ENCODE measurements at regions not wholly inside any gene's neighbourhood (a gene's known extent, or its start where the extent isn't known, plus 50 kb on each side); places are given as distances from the start of the nearest gene placed in this dataset.

- intact Hi-C loops (cut with DNase I), result no loop called here
- H3K36me3 ChIP-seq (replicated peaks in 1 of 2), result no peaks in the 10 kb centered on the region
- 35 to 54% (median 49%) methylated on average over 1 of the region's 1 CpG for WGBS, 4 donors
- TF ChIP-seq CTCF (IDR thresholded peaks at IDR 0.05) (no peak), POLR2A (IDR thresholded peaks at IDR 0.05) (no peak)
- no peak overlapping the region for H3K27ac ChIP-seq
- no peaks in the 10 kb centered on the region for H3K4me1 ChIP-seq (replicated peaks in 1 of 2)
- DNase-seq, result no peak
- no peaks in the 10 kb centered on the region for H3K9me3 ChIP-seq (replicated peaks in 1 of 3)
- no peak overlapping the region for H3K4me3 ChIP-seq
- no peaks in the 10 kb centered on the region for H3K27me3 ChIP-seq
Observed at GRCh38 chr4:45317739-45318138, 591.4 kb upstream of the GNPDA2 start.

- Histone ChIP-seq H3K27ac (no peak overlapping the region), H3K4me3 (no peak overlapping the region), H3K36me3 (replicated peaks in 1 of 2) (no peaks in the 10 kb centered on the region), H3K27me3 (no peaks in the 10 kb centered on the region), H3K4me1 (replicated peaks in 1 of 2) (no peaks in the 10 kb centered on the region), H3K9me3 (replicated peaks in 1 of 3) (no peaks in the 10 kb centered on the region)
- 61 to 72% (median 63%) methylated on average over 2 of the region's 2 CpGs for WGBS, 4 donors
- no peak for DNase-seq
- intact Hi-C loops (cut with DNase I), result no loop called here
- TF ChIP-seq POLR2A (IDR thresholded peaks at IDR 0.05) (no peak), CTCF (IDR thresholded peaks at IDR 0.05) (no peak)
Observed at GRCh38 chr4:45317276-45317675, 590.9 kb upstream of the GNPDA2 start.

- 77 to 94% (median 88%) methylated on average over 2 of the region's 2 CpGs for WGBS, 4 donors
- intact Hi-C loops (cut with DNase I), result no loop called here
- H3K36me3 ChIP-seq (replicated peaks in 1 of 2), result no peaks in the 10 kb centered on the region
- no peaks in the 10 kb centered on the region for H3K27me3 ChIP-seq
- no peaks in the 10 kb centered on the region for H3K4me1 ChIP-seq (replicated peaks in 1 of 2)
- no peak overlapping the region for H3K27ac ChIP-seq
- H3K4me3 ChIP-seq, result no peak overlapping the region
- DNase-seq, result no peak
- TF ChIP-seq POLR2A (IDR thresholded peaks at IDR 0.05) (no peak), CTCF (IDR thresholded peaks at IDR 0.05) (no peak)
- H3K9me3 ChIP-seq (replicated peaks in 1 of 3), result no peaks in the 10 kb centered on the region
Observed at GRCh38 chr4:45316257-45316656, 589.9 kb upstream of the GNPDA2 start.

GRCh38 chr4:45302828-45303227 is 576.5 kb upstream of the GNPDA2 start:
- TF ChIP-seq CTCF (IDR thresholded peaks at IDR 0.05), result no peak
- no peak for TF ChIP-seq POLR2A (IDR thresholded peaks at IDR 0.05)
- Histone ChIP-seq H3K36me3 (replicated peaks in 1 of 2) (no peaks in the 10 kb centered on the region), H3K4me1 (replicated peaks in 1 of 2) (no peaks in the 10 kb centered on the region), H3K9me3 (replicated peaks in 1 of 3) (no peaks in the 10 kb centered on the region), H3K27me3 (no peaks in the 10 kb centered on the region), H3K4me3 (no peak overlapping the region), H3K27ac (no peak overlapping the region)
- 76 to 92% (median 86%) methylated on average over 1 of the region's 1 CpG for WGBS, 4 donors
- intact Hi-C loops (cut with DNase I), result no loop called here
- no peak for DNase-seq
